Frontal cortex (tissue), 3 donors: ENCODE measurements at regions not wholly inside any gene's neighbourhood (a gene's known extent, or its start where the extent isn't known, plus 50 kb on each side); places are given as distances from the start of the nearest gene placed in this dataset.

ENCODE experiments used
- DNase-seq, 2 donors: peaks; one replicate each; pipeline ENCODE4 v3.0.0; 2012; ENCODE audit warnings: low spot score in 2 of 2
- FAIRE-seq: peaks from 2 replicates; lab custom pipeline; 2012; peaks lifted over from hg19 to GRCh38; lab: Jason Lieb, UNC
- donor health status: control.
- donor health status: control.
- donor health status: control.

DNA sequence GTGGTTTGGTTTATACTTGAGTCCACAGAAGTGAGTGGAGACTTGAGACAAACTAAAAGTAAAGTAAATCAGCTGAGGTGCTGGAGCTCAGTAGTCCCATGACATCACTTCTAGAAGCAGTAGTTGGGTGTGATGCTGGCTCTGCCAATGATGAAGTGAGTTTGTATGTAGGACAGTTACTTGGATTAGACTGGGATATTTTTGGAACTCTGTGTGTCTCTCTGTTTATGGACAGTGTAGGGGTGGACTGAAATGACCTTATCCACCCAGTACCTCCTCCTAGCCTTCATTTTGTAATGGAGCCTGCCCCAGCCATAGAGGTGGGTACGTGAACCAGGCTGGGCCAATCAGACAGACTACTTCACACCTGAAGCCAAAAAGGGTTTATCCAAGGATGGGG is 52.2 kb downstream of the POLR1D start:
- DNase-seq = no peak
- FAIRE-seq = no peak

DNA sequence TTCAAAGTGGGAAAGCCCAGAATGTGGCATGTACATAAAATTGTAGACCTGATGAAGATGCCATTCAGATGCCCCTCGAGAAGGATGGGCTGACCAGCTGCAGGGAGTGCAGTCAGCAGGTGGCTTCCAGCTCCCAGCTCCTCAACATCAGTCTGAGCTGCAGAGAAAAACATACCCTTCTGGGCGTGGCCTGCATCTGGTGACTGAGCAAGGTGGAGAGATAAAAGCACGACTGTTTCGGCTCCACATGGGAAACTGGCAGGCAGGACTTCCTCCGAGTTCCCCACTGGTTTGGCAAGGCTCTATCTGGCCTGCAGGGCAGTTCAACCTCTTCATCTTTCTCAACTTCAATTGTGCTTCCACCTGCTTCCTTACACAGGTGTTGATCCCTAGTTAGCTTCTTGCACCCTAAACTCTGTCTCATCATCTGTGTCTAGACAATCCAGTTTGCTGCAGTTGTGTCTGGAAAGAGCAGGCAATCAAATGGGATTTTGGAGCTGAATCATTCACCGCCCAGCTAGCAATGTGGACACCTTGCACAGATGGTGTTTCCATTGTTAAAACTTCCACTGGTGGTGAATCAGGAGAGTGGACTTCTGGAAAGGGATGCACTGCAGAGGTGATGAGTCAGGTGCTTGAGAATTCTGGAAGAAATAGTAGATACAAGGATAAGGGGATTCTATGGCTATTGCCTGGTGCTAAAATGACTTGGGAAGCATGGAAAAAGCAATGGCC is 56.8 kb downstream of the POLR1D start:
- no peak for FAIRE-seq
- DNase-seq = no peak

GRCh38 chr13:27679396-27679795 is 57.7 kb downstream of the POLR1D start:
- DNase-seq (no peak), FAIRE-seq (no peak)

DNA sequence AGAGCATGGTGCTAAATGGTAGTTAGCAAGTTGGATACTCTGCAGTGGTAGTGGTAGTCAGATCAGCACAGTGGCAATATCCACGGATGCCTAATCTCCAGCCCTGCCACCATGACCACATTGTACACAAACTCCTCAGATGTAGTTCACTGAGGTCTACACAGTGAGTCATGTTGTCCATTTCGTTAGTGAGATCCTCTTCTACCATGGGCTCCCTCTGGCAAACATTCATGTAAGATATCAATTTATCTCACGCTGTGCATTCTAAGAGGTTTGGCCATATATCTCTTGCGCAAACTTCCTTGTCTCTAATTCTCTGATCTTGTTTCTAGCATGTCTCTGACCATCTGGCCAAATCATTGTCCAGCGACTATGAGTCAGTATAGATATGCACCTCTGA is 58.2 kb downstream of the POLR1D start:
- FAIRE-seq = no peak
- no peak for DNase-seq

DNA sequence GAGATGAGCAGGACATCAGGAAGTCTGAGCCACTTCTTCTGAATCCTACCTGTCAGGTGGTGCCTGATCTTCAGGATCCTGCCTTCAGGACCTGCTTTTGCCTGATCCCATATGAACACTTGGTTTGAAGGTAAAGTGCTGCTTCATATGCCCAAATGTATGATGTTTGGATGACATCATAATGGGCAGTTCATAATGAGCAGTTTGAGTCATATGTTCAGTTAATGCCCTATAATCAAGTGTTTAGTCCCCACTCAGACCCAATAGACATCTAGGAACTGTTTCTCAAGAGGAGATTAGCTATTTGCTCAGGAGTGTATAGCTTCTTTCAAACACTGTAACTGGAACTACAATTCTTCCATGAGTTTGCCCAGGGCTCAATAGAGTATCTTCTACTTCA is 58.8 kb downstream of the POLR1D start:
- FAIRE-seq (no peak), DNase-seq (no peak)

DNA sequence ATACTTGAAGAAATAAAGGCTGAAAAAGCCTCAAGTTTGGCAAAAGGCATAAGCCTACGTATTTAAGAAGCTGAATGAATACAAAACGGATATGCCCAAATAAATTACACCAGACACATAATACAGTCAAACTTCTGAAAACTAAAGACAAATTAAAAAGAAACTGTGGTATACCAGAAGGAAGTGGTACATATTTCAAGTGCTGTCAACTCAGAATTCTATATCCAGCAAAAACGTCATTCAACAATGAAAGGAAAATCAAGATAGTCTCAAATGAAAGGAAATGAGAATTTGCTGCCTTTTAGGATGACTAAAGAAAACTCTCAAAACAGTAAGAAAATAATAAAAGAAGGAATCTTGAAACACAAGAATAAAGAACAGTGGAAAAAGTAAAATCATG is 69.5 kb downstream of the POLR1D start:
- DNase-seq (no peak), FAIRE-seq (no peak)

DNA sequence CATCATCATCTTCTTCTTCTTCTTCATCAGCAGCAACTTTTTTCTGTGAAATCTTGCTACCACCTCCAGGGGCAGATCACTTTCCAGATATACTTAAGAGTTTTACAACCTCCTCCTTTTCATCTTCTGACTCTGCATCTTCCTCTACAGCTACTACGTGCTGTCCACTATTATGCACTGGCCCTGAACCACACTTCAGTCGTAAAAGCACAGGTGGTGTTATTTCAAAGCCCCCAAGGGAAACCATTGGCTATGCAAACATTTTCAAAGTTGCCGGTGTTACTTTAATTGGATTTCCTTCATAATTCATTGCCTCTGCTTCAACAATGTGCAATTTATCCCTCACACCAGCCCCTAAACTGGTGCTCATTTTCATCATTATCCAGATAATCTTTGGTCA is 75.0 kb downstream of the POLR1D start:
- no peak for FAIRE-seq

GRCh38 chr13:27699952-27700351 is 78.3 kb downstream of the POLR1D start:
- FAIRE-seq (no peak), DNase-seq (no peak)

More for the DNA sequence above, 75.0 kb downstream of the POLR1D start:
- no peak for DNase-seq

DNA sequence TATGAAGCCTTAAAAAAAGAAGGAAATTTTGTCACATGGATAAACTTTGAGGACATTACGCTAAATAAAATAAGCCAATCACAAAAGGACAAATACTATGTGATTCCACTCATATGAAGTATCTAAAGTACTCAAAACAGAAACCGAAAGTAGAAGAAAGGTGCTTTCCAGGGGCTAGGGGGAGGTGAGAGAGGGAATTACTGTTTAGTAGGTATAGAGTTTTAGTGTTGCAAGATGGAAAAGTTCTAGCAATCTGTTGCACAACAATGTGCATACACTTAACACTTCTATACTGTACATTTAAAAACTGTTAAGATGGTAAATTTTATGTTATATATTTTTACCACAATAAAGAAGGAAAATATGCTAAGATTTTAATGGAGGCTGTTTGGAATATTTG is 83.0 kb downstream of the POLR1D start:
- DNase-seq (no peak), FAIRE-seq (no peak)

DNA sequence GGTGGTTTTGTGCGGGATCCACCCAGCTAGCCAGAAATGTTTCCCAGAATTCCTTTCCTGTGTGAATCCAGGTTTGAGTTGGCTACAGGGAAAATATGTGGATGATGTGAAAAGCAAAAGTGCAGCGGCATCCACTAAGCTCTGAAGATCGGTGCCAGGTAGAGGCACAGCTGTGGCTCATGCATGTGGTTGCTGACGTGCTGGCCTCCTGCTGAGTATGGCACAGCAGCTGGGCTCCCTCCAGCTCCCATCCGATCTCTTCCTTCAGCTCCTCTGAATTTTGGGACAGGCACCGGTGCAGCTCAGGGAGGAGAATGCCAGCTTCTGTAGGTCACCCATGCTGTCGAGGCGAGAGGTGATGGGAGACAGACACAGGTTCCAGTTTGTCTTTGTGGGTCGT is 84.0 kb upstream of the GSX1 start:
- DNase-seq (no peak), FAIRE-seq (no peak)

DNA sequence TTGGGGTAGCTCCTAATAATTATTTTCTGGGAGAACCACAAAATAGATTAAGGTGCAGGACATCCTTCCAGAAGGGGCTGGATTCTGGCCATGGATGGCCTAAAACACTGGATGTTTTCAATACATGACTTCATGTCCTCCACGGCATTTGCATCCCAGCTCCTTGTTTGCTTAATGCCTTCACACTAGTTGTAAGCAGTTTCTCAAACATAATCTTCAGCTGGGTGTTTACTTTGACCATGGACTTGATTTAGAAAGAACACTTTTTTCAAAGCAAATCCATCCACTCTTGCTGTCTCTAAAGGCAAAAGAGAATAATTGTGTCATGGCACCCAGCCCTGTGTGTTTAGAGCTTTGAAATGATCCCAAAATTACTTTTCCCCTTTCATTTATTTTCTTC is 82.5 kb upstream of the GSX1 start:
- FAIRE-seq = no peak
- DNase-seq = no peak

- FAIRE-seq (no peak), DNase-seq (peak in 1 of 2 donors; percentile 8)
Measured at GRCh38 chr13:27712421-27712820, 79.9 kb upstream of the GSX1 start.

GRCh38 chr13:27713767-27714166 is 78.5 kb upstream of the GSX1 start:
- FAIRE-seq (no peak), DNase-seq (no peak)

GRCh38 chr13:27721681-27722080 is 70.6 kb upstream of the GSX1 start:
- no peak for DNase-seq
- no peak for FAIRE-seq

DNA sequence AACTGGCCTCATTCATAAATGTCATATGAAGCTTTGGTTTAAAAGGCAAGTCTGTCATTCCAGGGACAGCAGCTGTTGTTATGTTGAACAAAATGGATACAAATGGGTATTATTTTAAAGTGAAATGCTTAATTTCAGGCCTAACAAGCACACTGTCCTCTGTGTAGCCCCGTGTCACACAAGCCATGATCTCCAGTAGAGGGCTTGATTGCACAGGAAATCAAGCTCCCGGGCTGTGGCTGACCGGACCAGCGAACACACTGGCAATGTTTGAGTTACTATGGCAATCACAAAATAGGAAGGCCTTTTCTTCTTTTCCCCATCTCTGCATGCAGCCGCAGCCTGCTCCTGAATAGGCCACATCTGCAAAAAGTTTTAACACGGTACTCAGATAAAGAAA is 64.0 kb upstream of the GSX1 start:
- DNase-seq (peak in 1 of 2 donors; percentile 22), FAIRE-seq (no peak)

DNA sequence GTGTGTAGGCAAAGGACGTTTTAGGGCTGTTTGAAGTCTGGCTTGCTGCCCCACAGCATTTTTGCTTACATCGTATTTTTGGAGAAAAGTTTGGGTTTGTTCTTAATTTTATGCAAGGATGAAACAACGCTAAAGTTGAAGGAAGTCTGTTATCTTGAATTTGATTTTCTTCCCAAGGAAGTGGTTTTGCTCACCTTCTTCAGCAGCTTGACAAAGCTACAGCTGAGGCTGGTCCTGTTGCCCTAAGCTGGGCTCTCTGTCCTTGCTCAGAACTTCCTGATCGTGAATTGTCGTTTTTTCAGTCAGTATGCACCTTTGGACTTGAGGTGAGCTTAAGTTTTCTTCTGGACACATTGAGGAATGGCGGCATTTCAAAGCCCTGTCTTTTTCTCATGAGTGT is 62.1 kb upstream of the GSX1 start:
- no peak for FAIRE-seq
- DNase-seq = no peak
